Endothelial cell of umbilical vein (primary cell): ENCODE measurements at regions not wholly inside any gene's neighbourhood (a gene's known extent, or its start where the extent isn't known, plus 50 kb on each side); places are given as distances from the start of the nearest gene placed in this dataset.

Experiments used
- BruUV-seq: library from RNA; stranded (reverse); fragments of 400-500 nt; replicated peaks from 2 replicates; lab custom pipeline; 2021; lab: Mats Ljungman, UMichigan
- CTCF ChIA-PET: fragments of 300-600, 350-600 bp; sonication (Branson Sonifier 250); formaldehyde crosslinking; loops from one replicate; lab custom pipeline; 2021; ENCODE audit warnings: antibody characterized with exemption, inconsistent platforms; lab: Charles Lee
- POLR2A ChIA-PET: fragments of 300-600, 350-600 bp; sonication (Branson Sonifier 250); formaldehyde crosslinking; loops from one replicate; lab custom pipeline; 2021; ENCODE audit warnings: antibody characterized with exemption, inconsistent platforms; lab: Charles Lee
- DNase-seq: peaks from one replicate; pipeline ENCODE4 v3.0.0-alpha.2; 2011; ENCODE audit warnings: low read depth, low spot score
- FAIRE-seq: peaks from 2 replicates; lab custom pipeline; 2011; peaks lifted over from hg19 to GRCh38; lab: Jason Lieb, UNC
- H2AFZ ChIP-seq: 2 replicates; pipeline ENCODE4 v1.6.0; 2012; ENCODE audit warnings: low read depth, low read length, control low read depth, inconsistent platforms
- H3K27ac ChIP-seq: 2 replicates; pipeline ENCODE4 v1.5.1; 2011; ENCODE audit warnings: low read depth, mild to moderate bottlenecking, control low read depth, low read length, moderate library complexity; ENCODE audit not compliant: insufficient read depth
- H3K27me3 ChIP-seq, 2 experiments: 2 replicates each; pipeline versions ENCODE4 v1.6.0 to v1.6.1; 2011; ENCODE audit warnings: low read length in 2 of 2, mixed read lengths in 1 of 2; ENCODE audit not compliant: control insufficient read depth in 2 of 2, insufficient read depth in 2 of 2
- H3K36me3 ChIP-seq, 2 experiments: 2 replicates in 1 of 2; 3 replicates in 1 of 2; pipeline ENCODE4 v1.5.1; 2011; ENCODE audit warnings: low read length in 2 of 2, mild to moderate bottlenecking in 1 of 2, moderate library complexity in 1 of 2; ENCODE audit not compliant: control insufficient read depth in 2 of 2, insufficient read depth in 2 of 2; ENCODE audit errors: extremely low read depth in 1 of 2
- H3K4me1 ChIP-seq: 3 replicates; pipeline ENCODE4 v1.5.1; 2011; ENCODE audit warnings: mild to moderate bottlenecking, low read length; ENCODE audit not compliant: control insufficient read depth, insufficient read depth; ENCODE audit errors: extremely low read depth
- H3K4me2 ChIP-seq: 2 replicates; pipeline ENCODE4 v1.6.1; 2011; ENCODE audit warnings: low read length, control low read depth, mixed read lengths; ENCODE audit not compliant: insufficient read depth
- H3K4me3 ChIP-seq, 3 experiments: fragments of 200-600 bp in 1 of 3; sonication (generic), shearing (Covaris generic) in 1 of 3; replicated peaks in 1 of 3; 2 replicates each; pipeline ENCODE4 v1.5.1; 2011 to 2016; ENCODE audit warnings: control low read depth in 3 of 3, low read length in 3 of 3, mild to moderate bottlenecking in 2 of 3, inconsistent platforms in 1 of 3, low read depth in 1 of 3, moderate library complexity in 1 of 3; ENCODE audit not compliant: insufficient read depth in 1 of 3
- H3K79me2 ChIP-seq: 2 replicates; pipeline ENCODE4 v1.6.0; 2012; ENCODE audit warnings: low read length, inconsistent platforms; ENCODE audit not compliant: control insufficient read depth, insufficient read depth
- H3K9ac ChIP-seq: replicated peaks from 2 replicates; pipeline ENCODE3; 2011; ENCODE audit warnings: low read length, control low read depth; ENCODE audit not compliant: insufficient read depth; ENCODE audit errors: extremely low read depth
- H3K9me1 ChIP-seq: replicated peaks from 3 replicates; pipeline ENCODE4 v1.6.0; 2011; ENCODE audit warnings: mild to moderate bottlenecking, low read length; ENCODE audit not compliant: control insufficient read depth, insufficient read depth; ENCODE audit errors: extremely low read depth
- H3K9me3 ChIP-seq: replicated peaks from 2 replicates; pipeline ENCODE4 v1.5.1; 2012; ENCODE audit warnings: low read length, inconsistent platforms; ENCODE audit not compliant: control insufficient read depth, insufficient read depth
- H4K20me1 ChIP-seq: replicated peaks from 2 replicates; pipeline ENCODE3; 2011; ENCODE audit warnings: mild to moderate bottlenecking, low read length; ENCODE audit not compliant: control insufficient read depth, insufficient read depth; ENCODE audit errors: extremely low read depth
- EZH2 ChIP-seq: IDR thresholded peaks from 2 replicates; pipeline ENCODE4 v1.6.1; 2012; ENCODE audit warnings: borderline replicate concordance, low read depth, mild to moderate bottlenecking, moderate library complexity, low read length, inconsistent platforms; ENCODE audit not compliant: severe bottlenecking
- FOS ChIP-seq: IDR thresholded peaks from 2 replicates; pipeline ENCODE4 v1.6.1; 2011; ENCODE audit warnings: mild to moderate bottlenecking, low read length, moderate library complexity, borderline replicate concordance; ENCODE audit not compliant: insufficient read depth
- GATA2 ChIP-seq: IDR thresholded peaks from 2 replicates; pipeline ENCODE4 v1.7.0; 2011; ENCODE audit warnings: low read depth, mild to moderate bottlenecking, moderate library complexity, mixed read lengths, low read length; ENCODE audit not compliant: insufficient read length, insufficient read depth
- JUN ChIP-seq: IDR thresholded peaks from 2 replicates; pipeline ENCODE4 v1.6.1; 2011; ENCODE audit warnings: borderline replicate concordance, low read depth; ENCODE audit not compliant: insufficient read length, insufficient read depth
- MYC ChIP-seq: IDR thresholded peaks from one replicate; pipeline ENCODE4 v1.6.1; 2011; ENCODE audit warnings: mild to moderate bottlenecking, low read depth, low read length
- POLR2A ChIP-seq: IDR thresholded peaks from 2 replicates; pipeline ENCODE4 v1.6.1; 2012; ENCODE audit warnings: low read depth, mild to moderate bottlenecking, control low read depth, low read length
- POLR2AphosphoS5 ChIP-seq: IDR thresholded peaks from 2 replicates; pipeline ENCODE4 v1.6.1; 2012; ENCODE audit warnings: low read depth, mild to moderate bottlenecking, control low read depth, low read length, moderate library complexity; ENCODE audit not compliant: insufficient read depth
- dilution Hi-C: fragments of 300-500 bp; cut with MboI; formaldehyde crosslinking; loops from one replicate; pipeline ENCODE4 v1.15.0; 2019; ENCODE audit warnings: low sequenced_read_pairs; ENCODE audit not compliant: extremely low pct_ligation_motif_present
- intact Hi-C: fragments of 100-400 bp; cut with micrococcal nuclease; formaldehyde crosslinking; loops from one replicate; pipeline ENCODE4 v1.10.0; 2022
- TF ChIP-seq, protein P1 (sequence below): IDR thresholded peaks from 2 replicates; pipeline ENCODE4 v1.6.1; 2011; ENCODE audit not compliant: insufficient read depth, insufficient read length
- TF ChIP-seq, protein P2 (sequence below), 2 donors: IDR thresholded peaks; 1 replicate in 1 of 2; 2 replicates in 1 of 2; pipeline ENCODE4 v1.5.1; 2011; ENCODE audit warnings: low read length in 2 of 2, mild to moderate bottlenecking in 2 of 2, moderate library complexity in 2 of 2, control low read depth in 1 of 2, inconsistent platforms in 1 of 2, low read depth in 1 of 2; ENCODE audit not compliant: insufficient read depth in 1 of 2; ENCODE audit errors: extremely low read depth in 1 of 2

DNA sequence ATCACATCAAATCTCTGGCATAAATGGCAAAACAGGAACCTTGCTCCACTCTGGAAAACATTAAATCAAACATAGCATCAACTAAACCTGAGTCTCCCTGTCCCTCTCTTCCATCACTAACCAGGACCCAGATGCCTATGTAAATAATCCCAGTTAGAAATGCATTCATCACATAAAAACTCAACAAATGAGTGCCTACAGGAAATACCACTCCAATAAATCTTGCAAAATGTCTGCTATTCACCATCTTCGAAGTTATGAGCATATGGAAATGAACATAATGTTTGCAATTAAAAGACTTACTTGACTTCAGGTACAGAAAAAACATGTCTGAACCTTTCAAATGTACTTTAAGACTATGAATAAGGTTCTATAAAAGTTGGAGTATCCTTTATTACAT, 425.0 kb downstream of the CDH11 start:
- H3K79me2 ChIP-seq: no peaks in the 10 kb centered on the region
- H3K9me1 ChIP-seq: no peaks in the 10 kb centered on the region
- H3K9me3 ChIP-seq: no peaks in the 10 kb centered on the region
- no peak overlapping the region for H3K4me2 ChIP-seq
- no peak overlapping the region for H3K4me3 ChIP-seq
- BruUV-seq: no TSS peak
- H3K27ac ChIP-seq: no peak overlapping the region
- H3K27me3 ChIP-seq: no peaks in the 10 kb centered on the region
- H3K36me3 ChIP-seq: no peaks in the 10 kb centered on the region
- FAIRE-seq (no peak), DNase-seq (no peak)
- H4K20me1 ChIP-seq: no peaks in the 10 kb centered on the region
- dilution Hi-C loops: no loop called here
- H3K9ac ChIP-seq: no peak overlapping the region
- POLR2A ChIA-PET: no interaction called here
- H2AFZ ChIP-seq: no peak overlapping the region
- intact Hi-C loops: no loop called here
- CTCF ChIA-PET: interaction anchor here (1.4 kb wide), 1 partner anchor 8 kb away, joined by 3 read pairs; no protein-coding TSS in a partner anchor
- H3K4me1 ChIP-seq: no peaks in the 10 kb centered on the region
- TF ChIP-seq EZH2 (no peak), MYC (no peak), GATA2 (no peak), POLR2A (no peak), POLR2AphosphoS5 (no peak), JUN (no peak), FOS (no peak)
- TF ChIP-seq, protein P1, sequence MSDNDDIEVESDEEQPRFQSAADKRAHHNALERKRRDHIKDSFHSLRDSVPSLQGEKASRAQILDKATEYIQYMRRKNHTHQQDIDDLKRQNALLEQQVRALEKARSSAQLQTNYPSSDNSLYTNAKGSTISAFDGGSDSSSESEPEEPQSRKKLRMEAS: no peak
- TF ChIP-seq, protein P2, sequence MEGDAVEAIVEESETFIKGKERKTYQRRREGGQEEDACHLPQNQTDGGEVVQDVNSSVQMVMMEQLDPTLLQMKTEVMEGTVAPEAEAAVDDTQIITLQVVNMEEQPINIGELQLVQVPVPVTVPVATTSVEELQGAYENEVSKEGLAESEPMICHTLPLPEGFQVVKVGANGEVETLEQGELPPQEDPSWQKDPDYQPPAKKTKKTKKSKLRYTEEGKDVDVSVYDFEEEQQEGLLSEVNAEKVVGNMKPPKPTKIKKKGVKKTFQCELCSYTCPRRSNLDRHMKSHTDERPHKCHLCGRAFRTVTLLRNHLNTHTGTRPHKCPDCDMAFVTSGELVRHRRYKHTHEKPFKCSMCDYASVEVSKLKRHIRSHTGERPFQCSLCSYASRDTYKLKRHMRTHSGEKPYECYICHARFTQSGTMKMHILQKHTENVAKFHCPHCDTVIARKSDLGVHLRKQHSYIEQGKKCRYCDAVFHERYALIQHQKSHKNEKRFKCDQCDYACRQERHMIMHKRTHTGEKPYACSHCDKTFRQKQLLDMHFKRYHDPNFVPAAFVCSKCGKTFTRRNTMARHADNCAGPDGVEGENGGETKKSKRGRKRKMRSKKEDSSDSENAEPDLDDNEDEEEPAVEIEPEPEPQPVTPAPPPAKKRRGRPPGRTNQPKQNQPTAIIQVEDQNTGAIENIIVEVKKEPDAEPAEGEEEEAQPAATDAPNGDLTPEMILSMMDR (IDR thresholded peaks at IDR 0.05; ENCODE audit: extremely low read depth in 1 of 2, insufficient read depth in 1 of 2, low read depth in 1 of 2, low read length in 2 of 2): no peak
